ENCODE measurements at regions not wholly inside any gene's neighbourhood (a gene's known extent, or its start where the extent isn't known, plus 50 kb on each side); places are given as distances from the start of the nearest gene placed in this dataset.
A peak's percentile ranks its signal among the peaks of the same experiment; 100 is the strongest.
"Not testable (repeated sequence)": the region's sequence is repeated elsewhere in the genome, so short reads cannot be mapped to it uniquely, and the experiment has no call there.

GRCh38 chr9:115674091-115674490, 479.5 kb upstream of the PAPPA start:
- DNase-seq: no peak

DNA sequence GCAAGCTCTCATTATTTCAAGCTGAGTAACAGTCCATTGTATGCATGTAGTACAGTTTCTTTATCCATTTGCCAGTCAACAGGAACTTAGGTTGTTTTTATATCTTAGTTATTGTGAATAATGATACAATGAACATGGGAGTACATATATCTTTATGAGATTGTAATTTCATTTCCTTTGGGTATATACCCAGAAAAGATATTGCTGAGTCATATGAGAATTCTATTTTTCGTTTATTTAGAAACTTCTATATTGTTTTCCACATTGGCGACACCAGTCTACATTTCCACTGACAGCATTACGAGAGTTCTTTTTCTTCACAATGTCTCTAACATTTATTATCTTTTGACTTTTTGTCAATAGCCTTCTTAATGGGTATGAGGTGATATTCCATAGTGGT, 477.8 kb upstream of the PAPPA start:
- DNase-seq: no peak

DNA sequence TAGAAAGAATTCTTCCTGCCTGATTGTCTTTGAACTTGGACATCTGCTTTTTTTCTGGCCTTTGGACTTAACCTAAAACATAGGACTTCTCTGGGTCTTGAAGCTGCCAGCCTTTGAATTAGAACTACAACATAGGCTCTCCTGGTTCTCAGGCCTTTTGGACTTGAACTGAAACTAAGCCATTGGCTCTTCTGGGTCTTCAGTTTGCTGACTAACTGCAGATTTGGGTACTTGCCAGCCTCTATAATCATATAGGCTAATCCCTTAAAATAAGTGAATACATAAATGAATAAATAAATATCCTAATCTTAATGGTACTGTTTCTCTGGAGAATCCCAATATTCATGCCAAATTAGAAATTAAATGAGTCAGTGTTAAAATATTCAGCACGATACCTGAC, 473.4 kb upstream of the PAPPA start:
- no peak for DNase-seq

DNA sequence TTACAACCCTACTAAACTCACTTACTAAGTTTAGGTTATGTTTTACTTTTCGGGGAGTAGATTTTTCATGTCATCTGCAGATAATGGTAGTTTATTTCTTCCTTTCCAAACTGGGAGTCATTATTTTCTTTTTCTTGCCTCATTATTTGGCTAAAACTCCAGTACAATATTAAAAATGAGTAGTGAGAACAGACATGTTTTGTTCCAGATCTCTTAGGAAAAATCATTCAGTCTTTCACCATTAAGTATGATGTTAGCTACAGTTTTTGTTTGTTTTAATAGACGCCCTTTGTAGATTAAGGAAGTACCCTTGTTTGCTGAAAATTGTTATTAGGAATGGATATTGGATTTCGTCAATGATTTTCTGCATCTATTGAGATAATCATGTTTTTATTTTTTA, 472.0 kb upstream of the PAPPA start:
- no peak for DNase-seq

DNA sequence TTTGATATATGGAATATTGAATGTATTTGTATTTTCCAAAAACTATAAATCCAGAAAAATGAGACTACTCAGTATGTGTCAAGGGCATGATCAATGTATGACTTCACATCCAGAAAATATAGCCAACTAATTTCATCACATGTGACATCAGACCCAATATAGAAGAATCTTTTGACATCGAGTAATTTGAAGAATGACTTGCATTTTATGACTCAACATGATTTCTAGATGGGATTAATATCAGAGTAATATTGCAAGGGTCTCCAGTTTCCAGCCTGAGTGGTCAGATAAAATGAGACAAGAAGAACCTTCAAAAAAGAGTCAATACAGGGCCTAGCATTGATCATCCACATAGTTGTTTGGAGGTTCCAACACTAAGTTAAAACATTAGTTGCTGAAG, 467.5 kb upstream of the PAPPA start:
- no peak for DNase-seq

GRCh38 chr9:115687356-115687755, 466.2 kb upstream of the PAPPA start:
- DNase-seq: no peak

GRCh38 chr9:115689331-115689730, 464.3 kb upstream of the PAPPA start:
- DNase-seq: no peak

DNA sequence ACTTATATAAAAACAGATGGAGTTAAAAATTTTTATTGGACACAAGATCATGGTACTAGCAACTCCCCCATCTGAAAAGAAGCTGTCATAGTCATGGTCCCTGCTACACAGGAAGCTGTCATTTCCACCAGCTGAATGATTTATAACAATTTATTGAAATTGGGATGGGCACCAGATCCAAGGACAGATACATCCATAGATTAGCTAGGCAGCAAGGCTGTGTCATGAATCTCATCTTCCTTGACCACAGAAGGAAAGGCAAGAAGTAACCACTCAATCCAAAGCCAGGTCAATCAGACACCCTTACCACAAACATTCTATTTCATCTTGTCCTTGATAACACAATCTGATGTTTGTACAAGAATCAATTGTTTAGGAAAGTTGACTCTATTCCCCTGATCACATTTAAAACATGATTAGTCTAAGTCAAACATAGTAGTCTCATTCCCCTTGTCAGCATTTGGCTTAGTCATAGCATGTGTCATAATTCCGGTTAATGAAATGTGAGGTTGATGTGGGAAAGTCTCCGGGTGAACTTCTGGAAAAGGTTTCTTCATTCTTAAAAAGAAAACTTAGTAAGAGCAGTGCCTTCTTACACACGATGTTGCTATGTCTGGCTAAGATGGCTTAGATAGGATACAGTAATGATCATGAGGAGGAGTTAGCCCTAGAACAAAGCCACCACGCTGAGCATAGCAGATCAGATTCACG, 462.6 kb upstream of the PAPPA start:
- DNase-seq: no peak

DNA sequence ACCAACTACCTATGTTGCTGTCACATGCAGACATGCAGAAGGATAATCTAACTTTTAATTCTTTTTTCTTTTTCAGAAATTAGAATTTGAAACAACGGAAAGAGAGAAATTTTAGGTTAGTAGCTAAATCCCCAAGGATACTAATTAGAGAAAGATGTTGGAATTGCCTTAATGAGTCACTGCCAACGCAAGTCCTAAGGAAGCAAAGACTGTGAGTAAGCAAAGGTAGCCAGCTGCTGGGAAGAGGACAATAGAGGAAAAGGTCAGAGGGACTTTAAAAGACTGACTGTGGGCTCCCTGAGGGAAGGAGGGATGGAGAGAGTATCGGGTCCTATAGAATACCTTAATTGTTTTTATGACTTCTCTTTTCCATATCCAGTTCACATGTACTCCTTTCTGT, 461.9 kb upstream of the PAPPA start:
- DNase-seq: no peak

DNA sequence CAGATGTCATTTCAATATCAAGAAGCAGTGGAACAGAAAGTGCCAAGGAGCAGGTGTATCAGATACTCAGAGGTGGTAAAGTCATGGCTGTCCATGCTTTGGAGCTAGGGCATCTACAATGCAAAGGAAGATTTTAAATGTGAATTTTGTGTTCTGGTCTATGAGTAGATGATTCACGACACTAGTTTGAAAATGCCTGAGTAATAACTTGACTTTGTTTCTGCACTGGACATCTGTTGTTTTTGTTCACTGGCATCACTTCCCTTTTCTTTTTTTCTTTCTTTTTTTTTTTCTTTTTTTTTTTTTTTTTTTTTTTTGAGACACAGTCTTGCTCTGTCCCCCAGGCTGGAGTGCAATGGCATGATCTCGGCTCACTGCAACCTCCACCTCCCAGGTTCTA, 460.7 kb upstream of the PAPPA start:
- DNase-seq: not testable (repeated sequence)

- DNase-seq: peak in 1 of 4 experiments; percentile 1
These were observed 459.6 kb upstream of the PAPPA start for GRCh38 chr9:115694014-115694413.

DNA sequence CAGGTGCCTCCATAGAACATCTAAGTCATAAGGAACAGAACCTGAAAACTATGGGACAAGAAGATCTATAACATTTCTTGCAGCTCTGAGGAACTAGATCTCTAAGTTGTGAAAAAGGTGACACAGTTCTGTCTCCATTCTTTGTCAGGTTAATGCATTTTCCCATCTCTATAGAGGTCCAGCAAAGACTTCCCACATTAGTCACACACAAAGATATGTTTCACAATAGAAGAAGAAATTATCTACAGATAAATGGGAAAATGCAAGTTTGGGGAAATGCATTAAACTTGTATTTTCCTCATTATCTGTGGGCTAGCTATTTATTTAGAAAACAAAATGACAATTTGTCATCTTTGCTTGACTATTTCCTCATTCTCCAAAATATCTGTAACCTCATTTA, 458.6 kb upstream of the PAPPA start:
- DNase-seq: no peak

DNA sequence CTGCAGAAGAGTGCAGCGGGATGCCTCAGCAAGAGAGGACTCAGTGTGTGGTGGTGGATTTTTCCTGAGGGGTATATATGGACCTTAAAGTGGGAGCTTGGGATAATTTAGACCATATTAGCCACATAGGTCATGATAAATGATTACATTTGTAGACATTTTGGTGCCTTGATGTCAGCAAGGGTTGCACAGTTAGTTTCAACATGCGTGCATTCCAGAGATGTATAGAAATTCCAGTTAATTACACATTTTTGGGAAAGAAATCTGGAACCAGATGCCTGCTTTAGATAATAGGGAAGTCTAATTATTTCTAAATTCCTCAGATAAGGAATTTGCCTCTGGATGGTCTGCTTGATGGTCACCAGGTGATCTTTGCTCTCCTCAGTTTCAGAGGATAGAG, 440.6 kb upstream of the PAPPA start:
- no peak for DNase-seq

- DNase-seq: no peak
These were observed 437.9 kb upstream of the PAPPA start for GRCh38 chr9:115715666-115716065.

DNA sequence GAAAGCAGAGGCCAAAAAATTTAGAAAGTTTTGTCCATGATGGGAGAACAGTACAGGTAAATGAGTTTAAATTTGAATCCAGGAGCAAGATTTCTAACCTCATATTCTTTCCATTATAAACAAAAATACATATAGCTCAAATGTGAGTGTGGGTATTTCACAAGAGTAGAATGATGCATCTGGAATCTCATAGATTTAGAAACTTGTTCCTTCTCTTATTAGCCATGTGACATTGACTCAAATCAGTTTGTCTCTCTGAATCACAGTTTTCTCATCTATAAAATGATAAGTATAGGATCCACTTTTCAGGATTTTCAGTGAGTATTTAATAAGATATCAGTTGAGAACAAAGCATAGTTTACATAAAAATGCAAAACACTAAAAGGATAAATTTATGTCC, 436.3 kb upstream of the PAPPA start:
- no peak for DNase-seq

DNA sequence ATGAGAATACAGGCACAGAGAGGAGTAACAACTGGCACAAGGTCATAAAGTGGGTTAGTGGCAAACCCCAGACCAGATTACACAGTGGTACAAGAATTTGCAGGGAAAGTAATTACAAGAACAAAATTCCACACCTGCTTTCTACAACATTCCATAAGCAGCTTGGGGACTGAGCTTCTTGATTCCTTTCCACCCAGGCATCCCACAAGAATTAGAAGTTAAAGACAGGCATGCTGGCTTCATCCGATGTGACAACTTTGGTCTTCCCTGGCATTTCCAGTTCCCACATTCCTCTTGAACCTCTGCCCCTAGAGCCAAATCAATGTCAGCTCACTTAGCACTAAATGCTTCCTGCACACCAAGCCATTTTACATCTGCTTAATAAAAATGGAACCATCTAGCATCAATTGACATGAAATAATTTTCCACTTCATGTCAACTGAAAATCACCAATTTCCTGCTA, 435.8 kb upstream of the PAPPA start:
- DNase-seq: no peak

DNA sequence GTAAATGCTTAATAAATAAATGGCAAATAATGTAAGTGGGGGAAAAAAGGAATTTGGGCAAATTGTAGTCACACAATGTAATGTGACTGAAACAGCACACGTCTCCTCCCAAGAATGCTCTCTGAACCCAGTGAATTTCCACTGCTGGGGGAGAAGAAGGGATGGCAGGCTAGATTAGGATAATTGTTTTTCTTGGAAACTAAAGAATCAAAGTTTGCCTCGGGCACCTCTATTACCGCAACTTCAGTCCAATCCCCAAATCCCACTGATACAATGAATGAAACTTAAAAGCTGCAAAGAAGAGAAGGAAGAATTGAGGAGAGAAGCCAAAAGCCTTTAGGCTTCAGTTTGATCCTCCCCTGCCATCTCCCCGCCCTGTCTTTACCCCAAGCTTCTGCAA, 423.2 kb upstream of the PAPPA start:
- DNase-seq: no peak

DNA sequence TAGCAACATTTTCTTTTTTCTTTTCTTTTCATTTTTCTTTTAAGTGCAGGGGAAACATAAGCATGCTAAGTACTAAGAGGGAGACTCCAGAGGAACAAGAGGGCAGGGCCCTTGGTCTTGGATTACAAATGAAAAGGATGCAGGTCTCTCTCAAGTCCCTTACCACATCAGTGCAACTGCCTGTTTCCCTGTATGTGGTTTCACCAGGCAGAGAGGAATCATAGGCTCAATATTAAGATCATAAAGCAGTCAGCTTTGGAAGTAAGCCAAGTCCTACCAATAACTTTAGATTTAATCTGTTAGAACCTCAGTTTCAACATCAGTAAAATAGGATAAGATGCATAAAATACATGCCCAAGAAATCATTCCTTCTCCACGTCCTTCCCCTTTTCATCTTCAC, 422.7 kb upstream of the PAPPA start:
- DNase-seq: no peak

GRCh38 chr9:115733318-115734110, 420.1 kb upstream of the PAPPA start:
- DNase-seq: no peak

GRCh38 chr9:115739096-115739875, 414.3 kb upstream of the PAPPA start:
- no peak for DNase-seq

- no peak for DNase-seq
These were observed 412.6 kb upstream of the PAPPA start for GRCh38 chr9:115740986-115741385.

DNA sequence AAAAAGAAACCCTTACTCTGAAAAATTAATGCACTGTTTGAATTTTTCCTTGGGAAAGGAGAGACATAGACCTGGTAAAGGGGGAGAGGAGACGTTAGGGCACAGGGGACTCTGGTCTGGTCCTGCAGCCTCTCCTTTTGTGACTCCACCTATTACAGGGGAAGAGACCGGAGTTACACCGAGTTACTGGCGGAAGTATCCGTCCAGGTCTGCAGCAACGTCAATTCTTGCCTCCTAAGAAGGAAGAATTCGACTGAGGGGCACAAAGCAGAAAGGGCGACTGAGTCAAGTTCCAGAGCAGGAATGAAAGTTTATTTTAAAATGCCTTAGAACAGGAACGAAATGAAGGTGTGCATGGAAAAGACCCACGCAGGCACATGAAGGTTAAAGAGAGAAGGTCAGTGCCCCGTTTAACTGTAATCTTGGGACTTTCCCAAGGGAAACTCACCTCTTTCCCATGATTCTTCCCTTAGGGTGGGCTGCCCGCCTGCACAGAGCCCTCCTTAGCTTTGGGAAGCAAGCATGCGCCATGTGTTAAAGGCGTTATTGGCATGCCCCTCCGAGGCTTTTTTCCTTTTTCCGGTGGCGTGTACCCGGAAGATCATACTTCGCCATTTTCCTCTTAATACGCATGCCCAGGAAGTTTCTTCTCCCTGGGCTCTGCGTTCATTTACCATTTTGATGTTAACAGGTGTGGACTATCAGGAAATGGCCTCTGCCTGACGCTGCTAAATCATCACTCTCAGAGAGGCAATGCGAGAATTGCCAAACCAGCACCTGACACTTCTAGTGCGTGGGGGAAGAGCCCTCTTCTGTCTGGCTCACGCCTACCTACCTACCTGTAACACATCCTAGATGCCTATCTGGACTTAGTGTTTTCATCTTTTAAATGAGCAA, 409.6 kb upstream of the PAPPA start:
- DNase-seq: no peak
